SK-N-SH treated with all-trans-retinoic acid at 6 μM for 48 hours (cell line): ENCODE measurements at regions not wholly inside any gene's neighbourhood (a gene's known extent, or its start where the extent isn't known, plus 50 kb on each side); places are given as distances from the start of the nearest gene placed in this dataset.

Source experiments
- BACH2 ChIP-seq: fragments of 250-450 bp; sonication (Bioruptor Pico); IDR thresholded peaks from 2 replicates; pipeline ENCODE4 v1.9.0; 2021; ENCODE audit warnings: mild to moderate bottlenecking, borderline replicate concordance
- CREB5 ChIP-seq: fragments of 250-450 bp; sonication (Bioruptor Pico); IDR thresholded peaks from 2 replicates; pipeline ENCODE4 v1.5.1; 2020; ENCODE audit warnings: low read depth, mild to moderate bottlenecking, moderate library complexity
- GLIS3 ChIP-seq: fragments of 250-450 bp; sonication (Bioruptor Pico); IDR thresholded peaks from 2 replicates; pipeline ENCODE4 v1.5.0; 2020; ENCODE audit warnings: mild to moderate bottlenecking, moderate library complexity
- PATZ1 ChIP-seq: fragments of 250-450 bp; sonication (Bioruptor Pico); IDR thresholded peaks from 2 replicates; pipeline ENCODE4 v1.8.0; 2020; ENCODE audit warnings: mild to moderate bottlenecking, moderate library complexity, borderline replicate concordance
- POU6F1 ChIP-seq: fragments of 250-450 bp; sonication (Bioruptor Pico); IDR thresholded peaks from 2 replicates; pipeline ENCODE4 v1.8.0; 2021; ENCODE audit warnings: low read depth, mild to moderate bottlenecking, moderate library complexity, borderline replicate concordance
- RARB ChIP-seq: fragments of 250-450 bp; sonication (Bioruptor Pico); IDR thresholded peaks from 2 replicates; pipeline ENCODE4 v1.8.0; 2021; ENCODE audit warnings: mild to moderate bottlenecking, moderate library complexity
- SNAI2 ChIP-seq: fragments of 250-450 bp; sonication (Bioruptor Pico); IDR thresholded peaks from 2 replicates; pipeline ENCODE4 v1.5.0; 2020; ENCODE audit warnings: mild to moderate bottlenecking, moderate library complexity
- ZFP3 ChIP-seq: fragments of 250-450 bp; sonication (Bioruptor Pico); IDR thresholded peaks from 2 replicates; pipeline ENCODE4 v1.5.0; 2020; ENCODE audit warnings: mild to moderate bottlenecking, moderate library complexity
- ZNF8 ChIP-seq: fragments of 450-650 bp; formaldehyde crosslinking; IDR thresholded peaks from 2 replicates; pipeline ENCODE4 v1.5.0; 2020; ENCODE audit warnings: mild to moderate bottlenecking, moderate library complexity

- no peak for TF ChIP-seq CREB5 (CRISPR knock-in tag)
- no peak for TF ChIP-seq ZNF8 (CRISPR knock-in tag)
- no peak for TF ChIP-seq BACH2 (CRISPR knock-in tag)
- no peak for TF ChIP-seq SNAI2 (CRISPR knock-in tag)
- no peak for TF ChIP-seq PATZ1 (CRISPR knock-in tag)
- TF ChIP-seq ZFP3: no peak
- TF ChIP-seq RARB (CRISPR knock-in tag): no peak
- TF ChIP-seq POU6F1: no peak
- no peak for TF ChIP-seq GLIS3 (CRISPR knock-in tag)
These were observed 320.2 kb upstream of the USP15 start for GRCh38 chr12:61939977-61940376.
